Endothelial cell of hepatic sinusoid (primary cell): ENCODE measurements at regions not wholly inside any gene's neighbourhood (a gene's known extent, or its start where the extent isn't known, plus 50 kb on each side); places are given as distances from the start of the nearest gene placed in this dataset.

Experiments used
- in situ Hi-C: cut with HindIII; loops from 2 replicates; pipeline ENCODE4 v1.10.0; 2017; ENCODE audit warnings: low sequenced_read_pairs

DNA sequence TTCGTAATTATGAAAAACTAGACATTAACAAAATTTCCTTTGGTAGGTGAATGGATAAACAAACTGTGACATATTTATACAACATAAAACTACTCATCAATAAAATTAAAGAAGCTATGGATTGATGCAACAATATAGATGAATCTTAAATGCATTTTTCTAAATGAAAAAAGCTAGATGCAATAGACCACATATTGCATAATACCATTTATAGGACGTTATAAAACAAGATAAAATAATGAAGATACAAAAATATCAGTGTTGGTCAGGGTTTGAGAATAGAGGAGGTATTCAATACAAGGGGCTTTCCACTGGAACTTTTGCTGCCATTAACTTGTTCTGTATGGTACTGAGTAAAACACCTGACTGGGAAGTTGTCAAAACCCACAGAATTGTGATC is 314.4 kb downstream of the GRB14 start:
- in situ Hi-C loops = no loop called here

DNA sequence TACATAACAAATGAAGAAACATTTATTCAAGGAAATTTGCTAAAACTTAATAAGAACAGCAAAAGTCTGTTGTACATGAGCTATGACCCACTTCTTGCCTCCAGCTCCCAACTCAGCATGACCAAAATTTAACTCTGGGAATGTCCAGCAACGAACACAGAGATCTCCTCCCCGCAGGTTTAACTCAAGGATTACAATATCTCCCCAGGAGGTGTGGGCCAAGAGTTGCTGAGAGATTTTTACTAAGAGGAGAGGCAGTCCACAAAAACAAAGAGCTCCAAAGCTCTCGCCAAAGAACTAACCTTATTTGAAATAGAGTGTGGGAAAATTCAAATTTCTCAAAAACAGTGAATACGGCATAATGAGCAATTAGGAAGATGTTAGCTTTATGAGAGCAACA is 318.5 kb downstream of the GRB14 start:
- in situ Hi-C loops = no loop called here

DNA sequence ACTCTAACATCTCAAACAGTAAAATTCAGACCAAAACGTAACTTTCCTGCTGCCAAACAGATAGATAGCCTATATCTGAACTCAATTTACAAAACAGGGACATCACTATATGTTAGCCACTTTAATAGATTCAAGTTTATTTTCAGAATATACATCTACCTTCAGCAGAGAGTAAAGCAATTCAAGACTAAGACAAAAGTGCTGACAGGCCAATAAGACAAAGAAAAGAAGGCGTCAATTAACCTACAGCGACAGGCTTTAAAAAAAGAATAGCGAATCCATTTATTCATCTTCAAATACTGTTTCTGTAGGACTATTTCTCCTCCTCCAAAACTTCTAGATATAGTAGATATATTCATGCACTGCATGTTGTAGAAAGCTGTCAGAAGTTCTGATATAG is 333.0 kb downstream of the GRB14 start:
- in situ Hi-C loops = no loop called here

DNA sequence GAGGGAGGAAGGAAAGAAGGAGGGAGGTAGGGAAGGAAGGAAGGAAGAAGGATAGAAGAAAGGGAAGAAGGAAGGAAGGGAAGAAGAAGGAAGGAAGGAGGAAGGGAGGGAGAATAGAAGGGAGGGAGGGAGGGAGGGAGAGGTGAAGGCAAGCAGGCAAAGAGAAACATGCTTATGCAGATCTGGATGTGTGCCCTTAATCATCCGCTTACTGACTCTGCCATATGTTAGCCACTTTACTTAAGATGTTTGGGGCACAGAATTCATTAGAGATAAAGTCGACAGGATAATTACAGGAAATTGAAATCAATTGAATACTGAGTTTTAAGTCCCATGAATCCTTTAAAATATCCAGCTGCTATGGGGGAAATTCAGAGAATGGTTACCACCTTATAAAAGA is 334.2 kb downstream of the GRB14 start:
- in situ Hi-C loops = no loop called here

DNA sequence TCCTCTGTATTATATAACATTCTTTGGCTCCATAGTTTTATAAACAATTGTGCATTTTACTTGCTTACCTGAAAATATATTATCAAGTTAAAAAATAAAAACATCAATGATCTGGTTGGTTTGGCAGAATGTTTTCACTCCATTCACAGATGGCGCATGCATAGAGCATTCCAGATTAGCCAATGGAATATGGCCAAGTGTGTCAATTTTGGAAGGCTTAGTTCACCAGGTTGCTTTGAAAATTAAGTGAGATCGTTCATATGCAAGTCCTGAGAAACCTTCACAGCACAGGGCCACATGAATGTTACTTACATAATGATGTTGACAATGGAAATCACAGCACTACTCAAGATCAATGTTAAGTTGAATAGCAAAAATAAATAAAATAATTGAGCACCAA is 335.7 kb downstream of the GRB14 start:
- in situ Hi-C loops = no loop called here

DNA sequence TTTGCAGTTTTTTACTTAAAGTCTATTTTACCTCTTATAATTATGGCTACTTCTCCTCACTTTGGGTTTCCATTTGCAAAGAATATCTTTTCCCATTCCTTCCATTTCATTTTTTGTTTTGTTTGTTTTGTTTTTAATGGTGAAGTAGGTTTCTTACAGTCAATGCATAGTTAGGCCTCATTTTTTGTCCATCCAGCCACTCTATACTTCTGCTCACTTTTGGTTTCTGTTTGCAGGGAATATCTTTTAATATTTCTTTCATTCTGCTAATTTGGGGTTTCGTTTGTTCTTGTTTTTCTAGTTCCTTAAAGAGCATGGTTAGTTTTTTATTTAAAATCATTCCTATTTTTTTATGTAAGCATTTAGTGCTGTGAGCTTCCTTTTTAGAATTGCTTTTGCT is 339.4 kb downstream of the GRB14 start:
- in situ Hi-C loops = no loop called here

DNA sequence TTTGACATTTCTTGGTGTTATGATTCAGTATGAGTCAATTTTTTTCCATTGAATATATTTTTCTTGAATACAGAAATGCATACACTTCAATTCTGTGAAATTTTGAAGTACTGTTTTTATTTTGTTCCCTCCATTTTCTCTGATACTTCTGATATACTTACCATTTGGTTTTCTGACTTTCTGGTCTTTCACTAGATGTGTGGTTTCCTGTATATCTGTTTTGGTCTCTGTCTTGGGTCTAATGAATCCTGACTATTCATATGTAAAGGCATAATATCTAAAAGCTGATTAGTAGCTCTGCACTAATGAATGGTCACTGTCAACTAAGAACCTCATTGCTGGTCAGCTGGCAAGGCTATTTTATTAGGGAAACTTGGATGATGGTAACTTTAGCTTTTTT is 345.6 kb downstream of the GRB14 start:
- in situ Hi-C loops = no loop called here

DNA sequence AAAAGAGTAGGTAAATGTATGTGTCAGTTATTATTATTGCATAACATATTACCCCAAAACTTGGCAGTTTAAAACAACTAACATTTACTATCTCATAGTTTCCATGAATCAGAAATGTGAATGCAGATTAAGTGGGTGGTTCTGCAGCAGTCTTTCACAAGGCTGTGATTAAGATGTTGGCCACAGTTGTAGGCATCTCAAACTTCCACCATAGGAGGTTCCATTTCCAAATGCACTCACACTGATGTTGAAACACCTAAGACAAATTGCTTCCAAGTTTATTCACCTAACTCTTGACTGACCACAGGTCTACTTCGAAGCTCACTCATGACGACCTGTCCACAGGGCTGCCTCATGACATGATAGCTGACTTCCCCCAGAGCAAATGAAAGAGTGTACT is 360.8 kb downstream of the GRB14 start:
- in situ Hi-C loops = no loop called here

DNA sequence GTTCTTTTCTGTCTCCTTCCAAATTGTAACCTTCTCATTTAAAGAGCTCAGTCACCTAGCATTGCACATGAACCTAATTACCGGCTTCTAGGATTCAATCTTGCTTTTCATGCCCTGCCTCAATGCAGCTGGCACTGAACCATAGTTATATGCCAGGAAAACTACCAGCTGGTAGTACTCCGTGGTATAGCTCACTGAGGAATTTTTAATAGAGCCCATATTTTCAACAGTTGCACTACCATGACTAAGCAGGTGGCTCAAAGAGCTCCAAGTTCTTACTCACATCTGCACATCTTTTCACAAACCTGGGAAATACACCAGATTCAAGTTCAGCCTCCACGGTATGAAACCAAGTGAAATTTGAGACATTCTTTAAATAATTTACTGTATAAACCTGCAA is 363.5 kb downstream of the GRB14 start:
- in situ Hi-C loops = no loop called here

DNA sequence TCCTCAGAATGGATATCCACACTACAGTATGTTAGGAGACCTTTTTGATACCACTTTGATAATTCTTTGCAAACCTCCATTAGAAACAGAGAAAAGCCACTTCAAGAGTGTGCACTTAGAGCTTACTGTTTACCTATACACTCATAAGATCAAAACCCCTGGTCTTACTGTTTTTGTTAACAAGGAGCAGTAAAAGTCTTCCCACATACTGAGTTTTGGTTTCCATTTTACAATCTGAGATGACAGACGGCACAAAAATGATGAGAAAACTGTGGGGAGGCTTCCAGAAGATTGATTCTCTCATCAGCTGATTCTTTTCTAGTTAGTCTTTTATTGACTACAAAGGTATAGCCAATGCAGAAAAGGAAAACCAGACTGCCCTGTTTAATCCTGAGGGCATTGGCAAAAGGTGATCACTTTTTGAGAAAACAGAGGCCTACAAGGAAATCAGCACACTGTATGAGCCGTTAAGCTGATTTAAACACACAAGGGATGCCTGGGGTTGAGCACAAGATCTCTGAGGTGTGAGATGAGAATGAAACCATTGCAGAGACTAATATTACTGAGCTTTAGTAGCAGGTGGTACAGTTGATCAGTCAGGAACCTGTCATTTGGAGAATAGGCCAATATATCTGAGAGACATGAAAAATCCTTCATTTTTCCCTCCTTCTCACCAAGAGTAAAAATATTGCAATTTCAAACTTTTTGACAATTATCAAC is 368.6 kb downstream of the GRB14 start:
- in situ Hi-C loops = no loop called here

DNA sequence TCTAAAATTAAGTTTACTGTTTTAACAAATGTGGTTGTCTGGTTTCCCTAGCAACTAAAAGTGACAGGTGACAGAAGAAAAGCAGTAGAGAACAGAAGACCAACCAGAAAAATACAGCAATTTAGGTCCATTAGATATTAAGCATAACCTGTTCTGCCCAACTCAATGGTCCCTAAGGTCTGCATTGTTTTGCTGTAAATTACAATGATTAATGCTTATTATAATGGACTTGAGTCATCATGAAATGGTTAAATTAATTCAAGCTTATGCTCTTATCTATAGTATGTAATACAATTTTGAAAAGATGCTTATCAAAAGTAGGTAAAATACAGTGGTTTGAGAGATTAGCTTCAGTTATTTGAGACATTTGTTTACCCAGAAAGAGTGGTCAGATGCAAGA is 378.0 kb downstream of the GRB14 start:
- in situ Hi-C loops = no loop called here

DNA sequence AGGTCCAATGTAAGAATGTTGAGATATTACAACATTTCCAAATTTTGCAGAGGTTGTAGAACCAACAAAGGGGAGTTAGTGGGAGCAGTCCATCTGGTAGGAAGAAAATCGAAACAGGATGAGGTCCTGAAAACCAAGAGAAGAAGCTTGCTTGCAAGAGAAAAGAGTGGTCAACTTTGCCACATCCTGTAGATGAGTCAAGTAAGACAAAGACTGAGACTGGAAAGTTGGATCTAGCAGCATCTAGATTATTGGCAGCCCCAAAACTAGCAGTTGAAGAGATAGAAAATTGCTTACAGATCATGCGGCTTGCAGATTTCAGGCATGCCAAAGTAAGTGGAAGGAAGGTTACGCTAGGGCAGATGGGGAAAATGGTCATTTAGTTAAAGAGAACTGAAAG is 378.9 kb downstream of the GRB14 start:
- in situ Hi-C loops = no loop called here

DNA sequence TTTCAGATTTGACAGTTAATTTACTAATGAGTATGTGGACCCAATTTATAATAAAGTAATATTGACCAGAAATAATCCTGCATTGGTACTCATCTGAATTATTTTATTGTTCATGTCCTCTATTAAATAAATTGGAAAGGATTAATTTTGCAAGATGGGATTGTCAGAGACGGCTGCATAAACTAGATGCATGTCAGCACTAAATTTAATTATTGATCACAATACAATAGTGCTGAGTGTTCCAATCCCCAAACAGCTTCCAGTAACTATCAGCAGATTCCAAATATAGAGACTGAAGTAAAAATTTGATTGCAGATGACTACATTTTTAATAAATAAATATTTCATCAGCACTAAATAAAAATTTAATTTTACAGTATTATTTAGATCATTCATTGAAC is 387.2 kb downstream of the GRB14 start:
- in situ Hi-C loops = no loop called here

DNA sequence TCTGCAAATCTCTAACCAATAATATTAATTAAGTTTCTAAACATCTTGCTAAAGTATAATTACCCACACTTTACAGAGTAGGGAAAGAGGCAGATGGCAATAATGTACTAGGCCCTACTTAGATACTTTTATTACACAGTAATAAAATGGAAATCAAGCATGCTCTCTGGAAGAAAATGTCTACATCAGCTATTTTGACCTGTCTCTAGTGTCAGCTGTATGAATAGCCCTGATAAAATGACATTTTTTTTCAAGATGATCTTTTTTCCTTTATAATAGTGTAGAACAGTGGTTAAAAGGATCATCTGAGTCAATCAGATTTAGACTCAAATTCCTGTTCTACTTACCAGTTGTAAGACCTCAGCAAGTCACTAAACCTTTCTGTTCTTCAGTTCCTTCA is 397.3 kb downstream of the GRB14 start:
- in situ Hi-C loops = no loop called here

DNA sequence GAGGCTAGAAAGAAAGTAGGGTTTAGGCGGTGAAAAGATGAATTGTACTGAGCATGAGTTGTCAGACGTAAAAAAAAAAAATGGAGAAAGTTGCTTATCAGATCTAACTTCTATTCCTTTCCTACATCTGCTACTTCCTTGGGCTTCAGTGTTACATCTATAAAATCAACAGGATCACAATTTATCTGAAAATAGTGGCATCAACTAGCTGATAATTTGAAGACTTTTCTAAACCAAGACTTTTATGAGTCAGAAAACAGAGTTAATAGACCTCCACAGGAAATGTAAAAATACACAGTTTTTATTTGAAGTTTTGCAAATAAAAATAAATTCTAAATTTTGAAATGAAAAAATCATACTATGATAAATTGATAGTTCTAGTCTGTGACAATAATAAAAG is 399.8 kb downstream of the GRB14 start:
- in situ Hi-C loops = no loop called here

DNA sequence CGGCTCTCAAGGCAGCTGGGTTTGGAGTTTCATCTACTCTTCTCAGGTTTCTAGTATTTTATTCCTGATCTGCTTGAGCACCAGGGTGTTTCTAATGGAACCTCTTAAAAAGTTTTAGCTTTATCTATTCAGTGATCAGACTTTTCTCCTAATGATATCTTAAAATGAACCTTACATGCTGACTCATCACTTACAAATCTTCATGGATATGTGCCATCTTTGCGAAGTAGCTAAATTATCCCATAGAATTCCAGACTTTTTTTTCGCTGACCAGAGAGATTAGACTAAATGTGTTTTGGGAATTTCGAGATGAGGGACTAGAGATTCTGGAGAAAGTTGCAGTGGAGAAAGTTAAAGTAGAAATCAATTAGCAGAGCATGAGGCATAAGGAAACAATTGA is 401.0 kb downstream of the GRB14 start:
- in situ Hi-C loops = no loop called here

DNA sequence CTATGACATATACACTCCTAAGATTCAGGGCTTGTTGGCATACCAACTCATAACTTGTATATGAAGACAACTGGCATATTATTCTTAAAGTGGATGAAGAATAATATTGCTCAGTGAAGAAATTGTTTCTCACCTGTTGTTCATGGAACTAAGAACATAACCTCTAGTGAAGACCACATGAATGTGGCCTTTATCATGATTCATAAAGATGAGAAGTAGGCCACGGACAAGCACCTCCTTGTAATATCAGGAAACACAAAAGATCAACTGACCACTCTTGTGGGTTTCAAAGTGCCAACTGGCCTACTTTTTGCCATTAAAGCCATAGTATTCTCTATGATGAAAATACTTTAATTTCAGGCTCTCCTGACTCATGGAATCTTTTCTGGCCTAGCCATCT is 407.4 kb downstream of the GRB14 start:
- in situ Hi-C loops = no loop called here

DNA sequence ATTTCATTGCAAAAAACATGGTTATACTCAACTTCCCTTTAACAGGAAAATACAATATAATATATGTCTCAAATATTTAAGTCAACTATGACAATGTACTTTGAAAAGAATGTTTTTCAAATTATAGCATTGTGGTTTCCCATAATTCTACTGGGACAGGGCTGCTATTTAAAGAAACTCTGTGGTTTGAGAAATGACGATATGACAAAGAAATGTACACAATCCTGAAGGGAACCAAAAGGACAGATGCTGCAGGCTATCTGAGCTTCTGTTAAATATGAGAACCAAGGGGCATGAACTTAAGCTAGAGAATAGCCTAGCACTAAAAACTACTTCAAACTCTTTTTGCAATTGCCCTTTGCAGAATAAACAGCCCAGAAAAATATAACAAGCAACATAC is 415.9 kb downstream of the GRB14 start:
- in situ Hi-C loops = no loop called here

DNA sequence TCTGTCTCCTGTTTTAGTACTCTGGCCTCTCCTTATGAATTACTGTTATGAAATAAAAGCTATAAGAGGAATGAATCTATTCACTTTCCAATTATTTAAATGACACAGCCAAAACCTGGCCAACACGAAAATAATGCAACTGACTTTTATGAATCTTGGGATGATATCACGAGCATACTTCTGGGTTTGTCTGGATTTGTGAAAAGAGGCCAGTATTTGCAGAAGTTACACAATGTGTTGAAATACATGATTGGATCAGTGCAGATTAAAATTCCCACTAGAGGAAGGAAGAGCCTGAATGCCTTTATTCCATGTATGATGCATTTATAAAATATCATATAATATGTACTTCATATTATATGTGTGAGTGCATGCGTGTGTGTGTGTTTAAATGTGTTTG is 418.2 kb downstream of the GRB14 start:
- in situ Hi-C loops = no loop called here

DNA sequence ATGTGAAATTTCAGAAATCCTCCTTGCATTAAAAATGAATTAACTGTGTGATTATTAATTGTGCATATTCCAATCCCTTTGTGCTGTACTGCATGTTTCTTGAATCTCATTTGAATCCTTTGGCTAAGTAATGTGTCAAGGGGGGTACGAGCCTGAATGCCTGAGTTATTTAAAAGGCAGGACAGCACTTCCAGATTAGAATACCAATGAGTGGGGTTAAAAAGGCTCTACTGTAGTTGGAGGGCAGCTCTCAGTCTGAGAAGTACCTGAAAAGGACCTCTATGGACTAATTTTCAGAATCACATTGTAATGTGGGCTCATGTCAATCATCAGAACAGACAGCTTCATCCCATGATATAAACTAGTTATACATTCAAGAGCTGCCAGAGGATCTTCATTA is 423.0 kb downstream of the GRB14 start:
- in situ Hi-C loops = no loop called here

DNA sequence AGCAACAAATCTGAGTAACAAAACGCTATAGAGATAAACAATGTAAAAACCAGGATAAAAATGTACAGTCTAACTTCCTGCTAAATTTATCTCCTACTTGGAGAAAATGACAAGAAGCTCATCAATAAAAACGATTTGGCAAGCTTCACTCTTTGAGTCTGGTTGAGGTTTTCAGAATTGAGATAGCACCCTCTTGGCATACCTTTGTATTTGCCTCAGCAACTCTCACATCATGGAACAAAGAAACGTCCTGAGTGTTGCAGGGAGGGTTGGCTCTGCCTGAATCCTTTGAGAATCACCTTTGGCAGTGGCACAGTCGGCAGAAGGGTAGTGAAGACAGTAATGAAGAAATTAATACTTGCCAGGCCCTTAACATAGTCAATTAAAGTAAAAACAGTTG is 430.6 kb downstream of the GRB14 start:
- in situ Hi-C loops = no loop called here

DNA sequence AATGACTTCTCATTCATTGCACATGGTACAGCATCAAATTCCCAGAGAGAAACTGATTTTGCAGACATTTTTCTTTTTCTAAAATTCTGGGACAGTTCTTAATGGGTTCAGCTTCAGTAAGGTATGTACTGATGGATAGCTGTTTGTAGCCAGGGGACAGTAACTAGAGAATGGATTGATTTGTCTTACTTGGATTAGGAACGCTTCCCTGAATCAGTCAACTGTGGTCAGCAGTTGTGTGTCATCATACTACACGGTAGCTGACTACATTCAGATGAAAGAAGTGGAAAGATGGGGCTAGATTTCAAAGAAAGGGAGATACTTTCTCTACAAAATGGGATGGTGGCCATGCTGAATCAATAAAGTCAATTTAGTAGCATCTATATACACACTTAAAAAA is 431.4 kb downstream of the GRB14 start:
- in situ Hi-C loops = no loop called here

DNA sequence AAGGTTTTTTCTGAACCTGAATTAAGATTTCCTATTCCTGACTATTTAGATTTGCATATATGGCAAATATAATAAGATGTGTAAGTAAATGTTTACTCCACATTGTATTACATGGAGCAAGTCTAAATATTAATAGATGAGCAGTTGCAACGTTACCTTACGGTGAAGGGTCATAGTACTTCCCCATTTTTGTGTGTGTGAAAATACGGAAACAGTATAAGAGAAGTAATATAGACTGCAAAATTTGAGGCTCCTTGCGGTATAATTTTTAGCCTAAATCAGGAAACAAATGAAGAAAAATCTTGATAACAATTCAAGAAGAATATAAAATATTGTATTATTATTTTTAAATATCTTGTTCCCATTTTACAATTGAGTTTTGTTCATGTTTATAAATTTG is 434.2 kb downstream of the GRB14 start:
- in situ Hi-C loops = no loop called here

DNA sequence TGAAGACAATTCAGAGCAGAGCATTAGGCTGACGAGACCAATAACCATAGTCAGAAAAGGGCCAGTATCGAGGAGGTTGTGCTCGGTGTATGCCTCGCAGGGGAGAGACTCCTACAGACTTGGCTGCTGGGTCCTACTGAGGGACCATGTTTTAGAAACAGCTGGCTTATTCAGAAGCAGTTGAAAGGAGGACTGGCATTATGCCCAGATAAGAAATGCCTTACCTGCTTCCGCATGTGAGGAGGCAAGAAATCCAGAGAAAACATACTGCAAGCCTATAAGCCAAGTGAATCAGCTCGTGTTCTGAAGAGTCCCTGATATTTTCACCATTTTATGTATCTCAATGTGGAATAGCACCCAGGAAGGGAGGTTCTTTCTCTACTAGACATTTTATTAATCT is 434.7 kb downstream of the GRB14 start:
- in situ Hi-C loops = no loop called here
